Stromal cell of bone marrow (primary cell): ENCODE measurements at regions not wholly inside any gene's neighbourhood (a gene's known extent, or its start where the extent isn't known, plus 50 kb on each side); places are given as distances from the start of the nearest gene placed in this dataset.

Experiments used
- DNase-seq: peaks from one replicate; pipeline ENCODE4 v3.0.0-alpha.2; 2012; ENCODE audit warnings: low read depth

DNA sequence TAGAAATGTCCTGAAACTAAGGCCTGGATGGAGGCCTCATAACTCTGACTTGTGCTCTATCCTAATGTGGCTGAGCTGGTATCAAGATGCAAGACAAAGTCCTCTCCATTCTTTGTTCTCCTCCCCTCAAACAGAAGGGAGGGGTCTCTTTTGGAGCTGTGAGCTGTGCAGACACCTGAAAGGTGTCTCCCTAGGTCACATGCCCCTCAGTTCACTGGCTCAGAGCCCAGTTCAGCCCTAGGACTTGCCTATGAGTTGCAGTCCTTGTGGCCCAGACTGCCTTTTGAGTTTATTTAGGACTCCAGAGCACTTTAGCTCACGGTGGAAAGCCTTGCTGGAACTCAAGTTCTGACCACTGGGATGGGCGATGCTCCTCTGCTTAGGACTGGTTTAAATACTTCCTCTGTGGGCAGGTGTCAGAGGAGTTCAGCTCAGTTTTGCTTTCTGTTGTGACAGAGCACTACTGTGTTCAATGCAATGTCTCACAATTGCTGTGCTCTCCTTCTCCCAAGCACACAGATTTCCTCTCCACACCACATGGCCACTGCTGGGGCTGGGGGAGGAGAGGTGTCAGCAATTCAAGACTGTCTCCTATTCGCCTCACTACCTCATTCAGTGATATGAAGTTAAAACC lies 84.8 kb upstream of the ZNF827 start:
- no peak for DNase-seq

DNA sequence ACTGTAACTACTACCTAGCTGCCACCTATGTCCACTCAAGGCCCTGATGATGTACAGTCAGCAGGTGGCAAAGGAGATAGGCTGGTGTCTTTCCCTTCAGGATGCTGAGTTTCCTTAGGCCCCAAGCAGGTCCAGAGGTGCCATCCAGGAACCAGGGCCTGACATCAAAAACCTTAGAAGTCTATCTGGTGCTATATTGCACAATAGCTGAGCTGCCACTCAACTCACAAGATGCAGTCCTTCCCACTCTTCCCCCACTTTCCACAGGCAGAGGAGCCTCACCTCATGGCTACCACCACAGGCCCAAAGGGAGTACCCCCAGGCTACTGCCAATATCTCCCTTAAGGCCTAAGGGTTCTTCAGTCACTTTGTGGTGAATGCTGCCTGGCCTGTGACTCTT lies 83.9 kb upstream of the ZNF827 start:
- no peak for DNase-seq

DNA sequence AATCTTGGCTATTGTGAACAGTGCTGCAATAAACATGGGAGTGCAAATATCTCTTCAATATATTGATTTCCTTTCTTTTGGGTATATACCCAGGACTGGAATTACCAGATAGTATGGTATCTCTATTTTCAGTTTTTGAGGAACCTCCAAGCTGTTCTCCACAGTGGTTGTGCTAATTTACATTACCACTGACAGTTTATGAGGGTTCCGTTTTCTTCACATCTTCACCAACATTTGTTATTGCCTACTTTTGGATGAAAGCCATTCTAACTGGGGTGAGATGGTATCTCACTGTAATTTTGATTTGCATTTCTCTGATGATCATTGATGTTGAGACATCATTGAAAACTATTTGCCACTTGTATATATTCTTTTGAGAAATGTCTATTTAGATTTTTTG lies 79.6 kb upstream of the ZNF827 start:
- no peak for DNase-seq

DNA sequence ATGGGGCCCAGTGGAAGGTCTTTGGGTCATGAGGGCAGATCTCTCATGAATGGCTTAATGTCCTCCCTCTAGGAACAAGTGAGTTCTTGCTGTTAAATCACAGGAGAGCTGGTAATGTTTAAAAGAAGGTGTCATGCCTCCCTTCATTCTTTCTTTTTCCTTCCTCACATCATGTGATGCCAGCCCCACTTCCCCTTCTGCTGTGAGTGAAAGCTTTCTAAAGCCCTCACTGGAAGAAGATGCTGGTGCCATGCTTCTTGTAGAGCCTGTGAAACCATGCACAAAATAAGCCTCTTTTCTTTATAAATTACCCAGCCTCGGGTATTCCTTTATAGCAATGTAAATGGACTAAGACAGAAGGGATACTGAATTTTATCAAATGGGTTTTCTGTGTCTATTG lies 66.1 kb upstream of the ZNF827 start:
- no peak for DNase-seq

DNA sequence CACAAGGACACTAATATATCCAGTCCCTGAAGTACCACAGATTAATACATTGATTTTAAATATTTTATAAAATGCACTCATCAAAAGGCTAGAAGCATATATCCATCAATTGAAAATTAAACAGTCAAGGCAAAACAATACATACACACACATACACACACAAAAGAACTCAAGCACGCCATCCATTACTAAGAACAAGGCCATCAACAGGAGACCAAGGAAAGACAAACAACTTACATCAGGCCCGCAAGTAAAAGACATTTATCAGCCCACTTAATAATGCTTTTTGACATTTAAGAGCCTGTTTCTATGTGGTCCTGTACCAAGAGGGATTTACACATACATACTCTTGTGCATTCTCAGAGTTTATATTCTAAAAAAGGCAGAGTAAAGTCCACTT lies 50.0 kb upstream of the ZNF827 start:
- DNase-seq, result no peak
